ENCODE measurements at regions not wholly inside any gene's neighbourhood (a gene's known extent, or its start where the extent isn't known, plus 50 kb on each side); places are given as distances from the start of the nearest gene placed in this dataset.
A peak's percentile ranks its signal among the peaks of the same experiment; 100 is the strongest.

DNA sequence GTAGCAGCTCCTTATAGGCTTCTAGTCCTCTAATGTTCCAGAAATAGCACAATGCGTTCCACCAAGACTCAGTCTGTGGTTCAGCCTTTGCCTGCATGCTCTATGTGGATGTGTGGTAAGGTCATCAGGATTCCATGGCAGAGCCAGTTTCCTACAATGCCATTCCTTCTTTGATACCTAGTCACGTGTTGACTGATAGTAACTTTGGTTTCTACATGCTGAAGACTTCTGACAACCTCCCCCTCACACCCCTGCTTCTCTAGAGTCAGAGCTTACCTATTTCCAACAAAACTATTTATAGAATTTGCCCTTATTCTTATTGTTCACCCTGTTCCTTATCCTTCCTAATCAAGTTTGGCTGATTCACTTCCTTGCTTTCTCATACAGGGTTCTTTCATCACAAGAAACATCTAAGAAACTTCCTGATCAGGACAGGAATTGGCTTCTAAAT lies 81.1 kb downstream of the CT47B1 start:
- H3K27ac Mint-ChIP-seq (ENCODE audit: unreplicated experiment): no peak overlapping the region
- TF ChIP-seq, protein P1, sequence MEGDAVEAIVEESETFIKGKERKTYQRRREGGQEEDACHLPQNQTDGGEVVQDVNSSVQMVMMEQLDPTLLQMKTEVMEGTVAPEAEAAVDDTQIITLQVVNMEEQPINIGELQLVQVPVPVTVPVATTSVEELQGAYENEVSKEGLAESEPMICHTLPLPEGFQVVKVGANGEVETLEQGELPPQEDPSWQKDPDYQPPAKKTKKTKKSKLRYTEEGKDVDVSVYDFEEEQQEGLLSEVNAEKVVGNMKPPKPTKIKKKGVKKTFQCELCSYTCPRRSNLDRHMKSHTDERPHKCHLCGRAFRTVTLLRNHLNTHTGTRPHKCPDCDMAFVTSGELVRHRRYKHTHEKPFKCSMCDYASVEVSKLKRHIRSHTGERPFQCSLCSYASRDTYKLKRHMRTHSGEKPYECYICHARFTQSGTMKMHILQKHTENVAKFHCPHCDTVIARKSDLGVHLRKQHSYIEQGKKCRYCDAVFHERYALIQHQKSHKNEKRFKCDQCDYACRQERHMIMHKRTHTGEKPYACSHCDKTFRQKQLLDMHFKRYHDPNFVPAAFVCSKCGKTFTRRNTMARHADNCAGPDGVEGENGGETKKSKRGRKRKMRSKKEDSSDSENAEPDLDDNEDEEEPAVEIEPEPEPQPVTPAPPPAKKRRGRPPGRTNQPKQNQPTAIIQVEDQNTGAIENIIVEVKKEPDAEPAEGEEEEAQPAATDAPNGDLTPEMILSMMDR (IDR thresholded peaks at IDR 0.05; ENCODE audit: unreplicated experiment): no peak
- no peak for DNase-seq (ENCODE audit: low spot score)
- H3K9me3 Mint-ChIP-seq (ENCODE audit: unreplicated experiment): no peaks in the 10 kb centered on the region
- H3K27me3 Mint-ChIP-seq (ENCODE audit: unreplicated experiment): peaks cover 6% of the 10 kb centered on the region
- H3K36me3 Mint-ChIP-seq (ENCODE audit: low read depth, unreplicated experiment): no peaks in the 10 kb centered on the region
- H3K4me3 Mint-ChIP-seq (ENCODE audit: unreplicated experiment): no peak overlapping the region
- peaks cover 5% of the 10 kb centered on the region for H3K4me1 Mint-ChIP-seq (ENCODE audit: unreplicated experiment)

- H3K27ac Mint-ChIP-seq (ENCODE audit: unreplicated experiment): no peak overlapping the region
- no peaks in the 10 kb centered on the region for H3K9me3 Mint-ChIP-seq (ENCODE audit: unreplicated experiment)
- DNase-seq (ENCODE audit: low spot score): no peak
- H3K4me1 Mint-ChIP-seq (ENCODE audit: unreplicated experiment): peaks cover 5% of the 10 kb centered on the region
- peaks cover 6% of the 10 kb centered on the region for H3K27me3 Mint-ChIP-seq (ENCODE audit: unreplicated experiment)
- H3K36me3 Mint-ChIP-seq (ENCODE audit: low read depth, unreplicated experiment): no peaks in the 10 kb centered on the region
- H3K4me3 Mint-ChIP-seq (ENCODE audit: unreplicated experiment): no peak overlapping the region
- TF ChIP-seq, protein P1 (IDR thresholded peaks at IDR 0.05; ENCODE audit: unreplicated experiment): no peak
Measured at GRCh38 chrX:120793098-120793497, 82.6 kb downstream of the CT47B1 start.

GRCh38 chrX:120791013-120791643 lies 84.5 kb downstream of the CT47B1 start:
- Mint-ChIP-seq H3K9me3 (ENCODE audit: unreplicated experiment) (no peaks in the 10 kb centered on the region), H3K27me3 (ENCODE audit: unreplicated experiment) (peaks cover 6% of the 10 kb centered on the region), H3K4me3 (ENCODE audit: unreplicated experiment) (no peak overlapping the region), H3K4me1 (ENCODE audit: unreplicated experiment) (peaks cover 5% of the 10 kb centered on the region), H3K36me3 (ENCODE audit: low read depth, unreplicated experiment) (no peaks in the 10 kb centered on the region), H3K27ac (ENCODE audit: unreplicated experiment) (no peak overlapping the region)
- TF ChIP-seq, protein P1 (IDR thresholded peaks at IDR 0.05; ENCODE audit: unreplicated experiment): no peak
- DNase-seq (ENCODE audit: low spot score): no peak

- TF ChIP-seq, protein P1 (IDR thresholded peaks at IDR 0.05; ENCODE audit: unreplicated experiment): no peak
- no peak overlapping the region for H3K4me3 Mint-ChIP-seq (ENCODE audit: unreplicated experiment)
- no peak overlapping the region for H3K27ac Mint-ChIP-seq (ENCODE audit: unreplicated experiment)
- no peak for DNase-seq (ENCODE audit: low spot score)
- peaks cover 5% of the 10 kb centered on the region for H3K4me1 Mint-ChIP-seq (ENCODE audit: unreplicated experiment)
- H3K9me3 Mint-ChIP-seq (ENCODE audit: unreplicated experiment): no peaks in the 10 kb centered on the region
- peaks cover 4% of the 10 kb centered on the region for H3K27me3 Mint-ChIP-seq (ENCODE audit: unreplicated experiment)
- H3K36me3 Mint-ChIP-seq (ENCODE audit: low read depth, unreplicated experiment): no peaks in the 10 kb centered on the region
Measured at GRCh38 chrX:120790552-120790951, 85.1 kb downstream of the CT47B1 start.

- no peak overlapping the region for H3K4me3 Mint-ChIP-seq (ENCODE audit: unreplicated experiment)
- no peak overlapping the region for H3K27ac Mint-ChIP-seq (ENCODE audit: unreplicated experiment)
- H3K27me3 Mint-ChIP-seq (ENCODE audit: unreplicated experiment): peaks cover 4% of the 10 kb centered on the region
- H3K4me1 Mint-ChIP-seq (ENCODE audit: unreplicated experiment): peaks cover 5% of the 10 kb centered on the region
- no peaks in the 10 kb centered on the region for H3K36me3 Mint-ChIP-seq (ENCODE audit: low read depth, unreplicated experiment)
- TF ChIP-seq, protein P1 (IDR thresholded peaks at IDR 0.05; ENCODE audit: unreplicated experiment): peak; percentile 65
- H3K9me3 Mint-ChIP-seq (ENCODE audit: unreplicated experiment): no peaks in the 10 kb centered on the region
- peak; percentile 9 for DNase-seq (ENCODE audit: low spot score)
Measured at GRCh38 chrX:120790118-120790517, 85.5 kb downstream of the CT47B1 start.
